ENCODE measurements at regions not wholly inside any gene's neighbourhood (a gene's known extent, or its start where the extent isn't known, plus 50 kb on each side); places are given as distances from the start of the nearest gene placed in this dataset.
"Not testable (repeated sequence)": the region's sequence is repeated elsewhere in the genome, so short reads cannot be mapped to it uniquely, and the experiment has no call there.

DNA sequence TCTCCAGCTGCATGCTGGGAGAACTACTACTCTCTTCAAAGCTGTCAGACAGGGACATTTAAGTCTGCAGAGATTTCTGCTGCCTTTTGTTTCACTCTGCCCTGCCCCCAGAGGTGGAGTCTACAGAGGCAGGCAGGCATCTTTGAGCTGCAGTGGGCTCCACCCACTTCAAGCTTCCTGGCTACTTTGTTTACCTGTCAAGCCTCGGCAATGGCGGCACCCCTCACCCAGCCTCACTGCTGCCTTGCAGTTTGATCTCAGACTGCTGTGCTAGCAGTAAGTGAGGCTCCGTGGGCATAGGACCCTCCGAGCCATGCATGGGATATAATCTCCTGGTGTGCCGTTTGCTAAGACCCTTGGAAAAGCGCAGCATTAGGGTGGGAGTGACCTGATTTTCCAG, 61.7 kb downstream of the DMRTA1 start:
- H3K9ac ChIP-seq (ENCODE audit: low read depth in 1 of 2, low read length in 2 of 2); H3K9me3 ChIP-seq (ENCODE audit: control insufficient read depth in 1 of 2, low read length in 2 of 2); H3K4me3 ChIP-seq (ENCODE audit: low read depth in 1 of 2, low read length in 2 of 2); H3K27ac ChIP-seq (ENCODE audit: low read depth, low read length); H3K4me1 ChIP-seq (ENCODE audit: control insufficient read depth in 1 of 2, insufficient read depth in 2 of 2, low read length in 2 of 2); H3K36me3 ChIP-seq (ENCODE audit: control insufficient read depth in 1 of 2, insufficient read depth in 2 of 2, low read length in 2 of 2); H3K27me3 ChIP-seq (ENCODE audit: control insufficient read depth in 1 of 2, insufficient read depth in 2 of 2, low read length in 2 of 2): not testable (repeated sequence)

DNA sequence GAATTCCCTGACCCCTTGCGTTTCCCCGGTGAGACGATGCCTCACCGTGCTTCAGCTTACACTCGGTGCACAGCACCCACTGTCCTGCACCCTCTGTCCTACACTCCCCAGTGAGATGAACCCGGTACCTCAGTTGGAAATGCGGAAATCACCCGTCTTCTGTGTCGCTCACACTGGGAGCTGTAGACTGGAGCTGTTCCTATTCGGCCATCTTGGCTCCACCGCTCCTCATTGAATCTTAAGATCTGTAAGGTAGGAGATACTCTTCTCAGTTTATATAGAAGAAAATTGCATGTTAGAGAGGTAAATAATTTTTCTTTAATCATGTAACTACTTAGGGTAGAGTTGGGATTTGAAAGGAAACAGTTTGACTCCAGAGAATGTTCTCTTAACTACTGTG, 62.2 kb downstream of the DMRTA1 start:
- Histone ChIP-seq H3K4me1 (ENCODE audit: control insufficient read depth in 1 of 2, insufficient read depth in 2 of 2, low read length in 2 of 2) (no peaks in the 10 kb centered on the region), H3K27ac (ENCODE audit: low read depth, low read length) (no peak overlapping the region), H3K9me3 (ENCODE audit: control insufficient read depth in 1 of 2, low read length in 2 of 2) (no peaks in the 10 kb centered on the region), H3K27me3 (ENCODE audit: control insufficient read depth in 1 of 2, insufficient read depth in 2 of 2, low read length in 2 of 2) (no peaks in the 10 kb centered on the region), H3K4me3 (ENCODE audit: low read depth in 1 of 2, low read length in 2 of 2) (no peak overlapping the region), H3K36me3 (ENCODE audit: control insufficient read depth in 1 of 2, insufficient read depth in 2 of 2, low read length in 2 of 2) (no peaks in the 10 kb centered on the region), H3K9ac (ENCODE audit: low read depth in 1 of 2, low read length in 2 of 2) (no peak overlapping the region)

DNA sequence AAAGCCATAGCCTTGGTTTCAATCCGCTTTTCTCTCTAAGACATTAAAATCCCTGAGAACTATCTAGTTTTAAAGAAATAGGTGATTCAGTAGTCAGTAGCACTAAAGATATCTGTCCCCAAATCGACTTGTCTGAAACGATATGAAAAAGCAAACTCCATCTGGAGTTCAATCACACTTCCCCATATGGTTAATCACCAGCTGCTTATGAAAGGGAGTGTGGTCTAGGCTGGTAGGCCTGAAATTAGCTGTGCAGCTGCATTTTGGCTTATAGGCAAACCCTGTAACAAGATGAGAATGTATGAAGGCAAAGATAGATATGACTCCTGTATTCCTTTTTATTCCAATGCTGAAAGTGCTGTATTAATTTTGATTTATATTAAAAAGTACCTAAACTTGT, 65.9 kb downstream of the DMRTA1 start:
- Histone ChIP-seq H3K4me1 (ENCODE audit: control insufficient read depth in 1 of 2, insufficient read depth in 2 of 2, low read length in 2 of 2) (no peaks in the 10 kb centered on the region), H3K9me3 (ENCODE audit: control insufficient read depth in 1 of 2, low read length in 2 of 2) (no peaks in the 10 kb centered on the region), H3K9ac (ENCODE audit: low read depth in 1 of 2, low read length in 2 of 2) (no peak overlapping the region), H3K27me3 (ENCODE audit: control insufficient read depth in 1 of 2, insufficient read depth in 2 of 2, low read length in 2 of 2) (no peaks in the 10 kb centered on the region), H3K27ac (ENCODE audit: low read depth, low read length) (no peak overlapping the region), H3K4me3 (ENCODE audit: low read depth in 1 of 2, low read length in 2 of 2) (no peak overlapping the region), H3K36me3 (ENCODE audit: control insufficient read depth in 1 of 2, insufficient read depth in 2 of 2, low read length in 2 of 2) (no peaks in the 10 kb centered on the region)

DNA sequence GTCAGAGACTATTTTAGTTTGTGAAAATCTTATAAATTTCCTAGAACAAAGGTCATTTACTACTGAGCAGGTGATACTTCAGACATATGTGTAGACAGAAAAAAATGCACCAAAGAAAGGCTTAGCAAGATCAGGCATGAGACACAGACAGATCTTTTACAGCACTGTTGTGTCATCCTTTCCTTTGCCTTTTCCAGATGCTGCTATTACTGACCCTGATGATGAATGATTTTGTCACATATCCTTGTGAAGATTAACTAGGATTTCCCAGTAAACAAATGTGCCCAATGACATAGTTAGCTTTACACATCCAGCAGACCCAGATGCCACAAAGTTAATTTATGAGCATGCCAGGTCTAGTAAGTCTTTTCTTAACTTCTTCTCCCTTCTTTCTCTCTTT, 68.2 kb downstream of the DMRTA1 start:
- Histone ChIP-seq H3K27me3 (ENCODE audit: control insufficient read depth in 1 of 2, insufficient read depth in 2 of 2, low read length in 2 of 2) (no peaks in the 10 kb centered on the region), H3K4me3 (ENCODE audit: low read depth in 1 of 2, low read length in 2 of 2) (no peak overlapping the region), H3K9me3 (ENCODE audit: control insufficient read depth in 1 of 2, low read length in 2 of 2) (no peaks in the 10 kb centered on the region), H3K27ac (ENCODE audit: low read depth, low read length) (no peak overlapping the region), H3K9ac (ENCODE audit: low read depth in 1 of 2, low read length in 2 of 2) (no peak overlapping the region), H3K36me3 (ENCODE audit: control insufficient read depth in 1 of 2, insufficient read depth in 2 of 2, low read length in 2 of 2) (no peaks in the 10 kb centered on the region), H3K4me1 (ENCODE audit: control insufficient read depth in 1 of 2, insufficient read depth in 2 of 2, low read length in 2 of 2) (no peaks in the 10 kb centered on the region)

DNA sequence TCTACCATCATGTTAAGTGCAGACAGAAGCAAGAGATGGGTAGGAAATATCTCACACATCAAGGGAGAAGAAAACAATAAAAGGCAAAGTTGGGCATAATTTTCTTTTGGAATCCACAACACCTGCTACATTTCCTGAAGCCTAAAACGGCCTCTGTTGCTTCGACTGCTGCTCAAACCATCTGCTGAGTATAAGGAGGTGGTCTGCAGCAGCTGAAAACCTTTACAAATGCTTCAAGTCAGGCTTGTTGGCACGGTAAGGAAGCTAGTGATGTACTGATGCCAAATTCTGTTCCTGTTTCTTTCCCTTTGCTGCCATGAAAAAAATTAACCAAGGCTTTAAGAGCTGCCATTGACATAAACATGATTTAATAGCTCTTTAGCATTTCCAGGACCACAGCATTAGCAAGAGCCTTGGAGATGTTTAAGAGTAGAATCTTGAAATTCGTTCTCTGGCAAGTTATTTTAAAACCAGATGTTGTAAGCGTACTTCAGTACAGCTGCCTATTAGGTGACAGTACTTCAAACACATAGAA, 75.6 kb downstream of the DMRTA1 start:
- Histone ChIP-seq H3K27ac (ENCODE audit: low read depth, low read length) (no peak overlapping the region), H3K36me3 (ENCODE audit: control insufficient read depth in 1 of 2, insufficient read depth in 2 of 2, low read length in 2 of 2) (no peaks in the 10 kb centered on the region), H3K27me3 (ENCODE audit: control insufficient read depth in 1 of 2, insufficient read depth in 2 of 2, low read length in 2 of 2) (no peaks in the 10 kb centered on the region), H3K9me3 (ENCODE audit: control insufficient read depth in 1 of 2, low read length in 2 of 2) (no peaks in the 10 kb centered on the region), H3K4me1 (ENCODE audit: control insufficient read depth in 1 of 2, insufficient read depth in 2 of 2, low read length in 2 of 2) (no peaks in the 10 kb centered on the region), H3K4me3 (ENCODE audit: low read depth in 1 of 2, low read length in 2 of 2) (no peak overlapping the region), H3K9ac (ENCODE audit: low read depth in 1 of 2, low read length in 2 of 2) (no peak overlapping the region)

DNA sequence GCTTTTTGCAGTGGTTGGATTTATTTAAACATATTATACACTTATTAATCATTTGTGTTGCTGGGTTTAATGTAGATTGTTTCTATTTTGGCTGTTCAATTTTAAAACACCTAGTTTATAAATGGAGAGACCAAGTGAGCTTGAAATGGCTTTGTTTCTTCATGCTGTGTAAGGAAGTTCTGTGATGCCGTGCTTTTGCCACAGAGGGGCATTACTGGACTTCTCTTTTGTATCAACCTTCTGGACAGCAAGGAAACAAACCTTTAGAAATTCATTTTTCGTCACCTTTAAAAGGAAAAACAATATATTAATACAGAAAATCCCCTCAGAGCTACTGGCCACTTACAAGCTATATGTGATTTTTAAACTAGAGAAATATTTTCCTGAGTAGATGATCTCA, 81.9 kb downstream of the DMRTA1 start:
- Histone ChIP-seq H3K27me3 (ENCODE audit: control insufficient read depth in 1 of 2, insufficient read depth in 2 of 2, low read length in 2 of 2) (no peaks in the 10 kb centered on the region), H3K36me3 (ENCODE audit: control insufficient read depth in 1 of 2, insufficient read depth in 2 of 2, low read length in 2 of 2) (no peaks in the 10 kb centered on the region), H3K4me3 (ENCODE audit: low read depth in 1 of 2, low read length in 2 of 2) (no peak overlapping the region), H3K27ac (ENCODE audit: low read depth, low read length) (no peak overlapping the region), H3K4me1 (ENCODE audit: control insufficient read depth in 1 of 2, insufficient read depth in 2 of 2, low read length in 2 of 2) (no peaks in the 10 kb centered on the region), H3K9me3 (ENCODE audit: control insufficient read depth in 1 of 2, low read length in 2 of 2) (no peaks in the 10 kb centered on the region), H3K9ac (ENCODE audit: low read depth in 1 of 2, low read length in 2 of 2) (no peak overlapping the region)

DNA sequence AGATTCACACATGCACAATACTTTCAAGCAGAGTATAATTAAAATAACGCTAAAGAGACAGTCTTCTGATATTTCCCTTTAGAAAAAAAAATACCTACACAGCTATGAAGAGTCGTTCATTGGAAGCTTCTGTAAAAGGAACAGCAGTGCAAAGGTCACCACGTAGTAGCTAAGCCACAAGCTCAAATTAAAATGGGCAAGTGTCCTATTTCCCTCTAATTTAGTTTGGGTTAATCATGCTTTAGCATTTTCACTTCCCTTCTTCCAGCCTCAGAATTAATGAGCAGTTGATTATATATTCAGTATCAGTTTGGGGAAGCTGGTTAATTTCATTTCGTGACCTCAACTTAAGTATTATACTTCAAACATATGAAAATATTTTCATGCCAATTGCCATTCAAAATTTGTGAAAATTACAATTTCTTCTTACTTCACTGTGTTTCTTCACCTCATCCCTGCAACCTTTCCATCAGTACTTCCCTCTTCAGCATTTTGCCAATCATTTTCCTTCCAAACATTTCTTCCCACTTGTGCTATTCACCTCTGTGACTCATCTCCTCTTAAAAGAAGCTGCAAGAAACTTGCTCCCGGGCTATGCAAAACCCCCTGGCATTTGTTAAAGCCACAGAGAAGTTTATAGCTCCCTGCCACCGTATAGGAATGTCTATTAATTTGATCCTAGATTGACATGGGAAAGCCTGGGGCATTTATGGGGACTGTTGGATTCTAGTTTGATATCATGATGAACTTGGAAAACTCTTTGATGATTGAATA, 83.0 kb downstream of the DMRTA1 start:
- H3K4me1 ChIP-seq (ENCODE audit: control insufficient read depth in 1 of 2, insufficient read depth in 2 of 2, low read length in 2 of 2), result no peaks in the 10 kb centered on the region
- H3K4me3 ChIP-seq (ENCODE audit: low read depth in 1 of 2, low read length in 2 of 2), result no peak overlapping the region
- no peaks in the 10 kb centered on the region for H3K36me3 ChIP-seq (ENCODE audit: control insufficient read depth in 1 of 2, insufficient read depth in 2 of 2, low read length in 2 of 2)
- H3K9me3 ChIP-seq (ENCODE audit: control insufficient read depth in 1 of 2, low read length in 2 of 2), result no peaks in the 10 kb centered on the region
- no peak overlapping the region for H3K27ac ChIP-seq (ENCODE audit: low read depth, low read length)
- H3K27me3 ChIP-seq (ENCODE audit: control insufficient read depth in 1 of 2, insufficient read depth in 2 of 2, low read length in 2 of 2), result no peaks in the 10 kb centered on the region
- no peak overlapping the region for H3K9ac ChIP-seq (ENCODE audit: low read depth in 1 of 2, low read length in 2 of 2)

DNA sequence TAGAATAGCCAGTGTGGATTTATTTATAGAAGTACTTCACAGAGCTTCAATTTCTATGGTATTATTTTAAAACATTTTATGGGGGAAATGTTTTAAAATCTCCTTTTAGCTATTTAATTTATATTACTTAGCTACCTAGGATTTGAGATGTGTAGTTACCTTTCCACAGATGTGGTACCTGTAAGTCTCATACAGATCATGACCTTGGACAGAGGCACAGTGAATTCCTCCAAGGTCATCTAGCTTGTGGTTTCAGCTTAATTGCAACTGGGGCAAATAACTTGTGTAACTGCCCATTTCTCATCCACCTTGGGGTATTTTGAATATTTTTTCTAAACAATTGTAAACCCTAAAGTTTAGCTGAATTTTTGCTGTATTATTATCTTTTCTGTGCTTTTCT, 89.2 kb downstream of the DMRTA1 start:
- Histone ChIP-seq H3K4me1 (ENCODE audit: control insufficient read depth in 1 of 2, insufficient read depth in 2 of 2, low read length in 2 of 2) (no peaks in the 10 kb centered on the region), H3K4me3 (ENCODE audit: low read depth in 1 of 2, low read length in 2 of 2) (no peak overlapping the region), H3K9me3 (ENCODE audit: control insufficient read depth in 1 of 2, low read length in 2 of 2) (no peaks in the 10 kb centered on the region), H3K36me3 (ENCODE audit: control insufficient read depth in 1 of 2, insufficient read depth in 2 of 2, low read length in 2 of 2) (no peaks in the 10 kb centered on the region), H3K27me3 (ENCODE audit: control insufficient read depth in 1 of 2, insufficient read depth in 2 of 2, low read length in 2 of 2) (no peaks in the 10 kb centered on the region), H3K9ac (ENCODE audit: low read depth in 1 of 2, low read length in 2 of 2) (no peak overlapping the region), H3K27ac (ENCODE audit: low read depth, low read length) (no peak overlapping the region)

DNA sequence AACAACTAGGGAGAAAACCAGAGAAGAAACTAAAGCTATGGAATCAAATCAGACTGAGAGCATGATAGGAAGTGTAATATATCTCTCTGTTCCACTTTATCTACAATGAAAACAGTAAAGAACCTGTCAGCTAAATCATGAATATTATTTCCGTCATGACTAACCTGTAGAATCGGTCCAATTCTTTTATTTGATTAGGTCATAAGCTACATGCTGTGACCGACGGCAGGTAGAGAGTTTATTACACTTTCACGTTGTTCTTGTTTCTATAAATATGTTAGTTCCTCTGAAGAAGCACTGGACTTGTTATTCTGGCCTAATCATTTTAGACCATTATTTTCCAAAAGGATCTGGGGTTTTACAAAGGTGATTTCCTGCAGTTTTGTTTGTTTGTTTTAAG, 91.1 kb downstream of the DMRTA1 start:
- Histone ChIP-seq H3K4me3 (ENCODE audit: low read depth in 1 of 2, low read length in 2 of 2) (no peak overlapping the region), H3K27ac (ENCODE audit: low read depth, low read length) (no peak overlapping the region), H3K27me3 (ENCODE audit: control insufficient read depth in 1 of 2, insufficient read depth in 2 of 2, low read length in 2 of 2) (no peaks in the 10 kb centered on the region)

DNA sequence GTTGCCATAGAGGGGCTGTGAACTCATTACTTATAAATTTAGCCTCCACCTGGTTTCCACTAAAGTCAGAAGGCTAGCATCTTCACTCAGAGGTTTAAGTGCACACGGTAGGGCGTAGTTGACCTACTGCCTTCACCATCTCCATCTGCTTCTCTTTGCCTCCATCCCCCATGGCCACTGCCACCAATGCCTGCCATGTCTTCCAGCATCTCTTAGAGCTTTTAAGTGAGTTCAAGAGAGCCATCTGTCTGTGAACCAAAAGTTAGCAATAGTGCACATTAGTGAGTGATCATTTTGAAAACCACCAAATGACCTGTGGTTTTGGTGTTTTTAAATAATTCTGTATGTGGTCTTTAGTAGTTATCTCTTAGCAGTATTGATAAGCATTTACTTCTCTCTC, 102.0 kb downstream of the DMRTA1 start:
- H3K9ac ChIP-seq (ENCODE audit: low read depth in 1 of 2, low read length in 2 of 2), result no peak overlapping the region
- H3K27me3 ChIP-seq (ENCODE audit: control insufficient read depth in 1 of 2, insufficient read depth in 2 of 2, low read length in 2 of 2), result no peaks in the 10 kb centered on the region
- H3K9me3 ChIP-seq (ENCODE audit: control insufficient read depth in 1 of 2, low read length in 2 of 2), result peaks cover 0 to 2% of the 10 kb centered on the region in 2 donors
- H3K4me1 ChIP-seq (ENCODE audit: control insufficient read depth in 1 of 2, insufficient read depth in 2 of 2, low read length in 2 of 2), result no peaks in the 10 kb centered on the region
- H3K27ac ChIP-seq (ENCODE audit: low read depth, low read length), result no peak overlapping the region
- no peak overlapping the region for H3K4me3 ChIP-seq (ENCODE audit: low read depth in 1 of 2, low read length in 2 of 2)
- H3K36me3 ChIP-seq (ENCODE audit: control insufficient read depth in 1 of 2, insufficient read depth in 2 of 2, low read length in 2 of 2), result no peaks in the 10 kb centered on the region

More for the DNA sequence above, 91.1 kb downstream of the DMRTA1 start:
- Histone ChIP-seq H3K9ac (ENCODE audit: low read depth in 1 of 2, low read length in 2 of 2) (no peak overlapping the region), H3K4me1 (ENCODE audit: control insufficient read depth in 1 of 2, insufficient read depth in 2 of 2, low read length in 2 of 2) (no peaks in the 10 kb centered on the region), H3K36me3 (ENCODE audit: control insufficient read depth in 1 of 2, insufficient read depth in 2 of 2, low read length in 2 of 2) (no peaks in the 10 kb centered on the region), H3K9me3 (ENCODE audit: control insufficient read depth in 1 of 2, low read length in 2 of 2) (no peaks in the 10 kb centered on the region)
